ENCODE measurements at regions not wholly inside any gene's neighbourhood (a gene's known extent, or its start where the extent isn't known, plus 50 kb on each side); places are given as distances from the start of the nearest gene placed in this dataset.

- H3K36me3 ChIP-seq, result no peaks in the 10 kb centered on the region
- H3K27ac ChIP-seq, result no peak overlapping the region
- H3K9me3 ChIP-seq, result no peaks in the 10 kb centered on the region
- DNase-seq (ENCODE audit: low spot score in 2 of 2), result no peak
- H3K4me1 ChIP-seq, result no peaks in the 10 kb centered on the region
- TF ChIP-seq CTCF (IDR thresholded peaks at IDR 0.05) (no peak), POLR2A (IDR thresholded peaks at IDR 0.05) (no peak), EP300 (IDR thresholded peaks at IDR 0.05) (no peak)
- no peak overlapping the region for H3K4me3 ChIP-seq
- H3K27me3 ChIP-seq, result no peaks in the 10 kb centered on the region
- WGBS, 2 donors, result 90 to 93% methylated on average over 2 of the region's 2 CpGs
Measured at GRCh38 chr12:83920821-83921547, 991.6 kb downstream of the SLC6A15 start.

GRCh38 chr12:83919081-83919480 is 993.5 kb downstream of the SLC6A15 start:
- H3K27me3 ChIP-seq, result no peaks in the 10 kb centered on the region

GRCh38 chr12:83904175-83904574 is 1008.4 kb downstream of the SLC6A15 start:
- H3K27ac ChIP-seq, result no peak overlapping the region
- 74 to 83% methylated on average over 6 of the region's 6 CpGs for WGBS, 2 donors
- H3K4me1 ChIP-seq, result no peaks in the 10 kb centered on the region
- TF ChIP-seq CTCF (IDR thresholded peaks at IDR 0.05) (no peak), EP300 (IDR thresholded peaks at IDR 0.05) (no peak), POLR2A (IDR thresholded peaks at IDR 0.05) (no peak)
- no peaks in the 10 kb centered on the region for H3K36me3 ChIP-seq
- DNase-seq (ENCODE audit: low spot score in 2 of 2), result no peak
- no peaks in the 10 kb centered on the region for H3K27me3 ChIP-seq
- no peaks in the 10 kb centered on the region for H3K9me3 ChIP-seq
- H3K4me3 ChIP-seq, result no peak overlapping the region

More at GRCh38 chr12:83919081-83919480, 993.5 kb downstream of the SLC6A15 start:
- no peaks in the 10 kb centered on the region for H3K4me1 ChIP-seq
- TF ChIP-seq POLR2A (IDR thresholded peaks at IDR 0.05), result no peak
- no peak for TF ChIP-seq CTCF (IDR thresholded peaks at IDR 0.05)
- no peak for TF ChIP-seq EP300 (IDR thresholded peaks at IDR 0.05)
- 31 to 41% methylated on average over 3 of the region's 3 CpGs for WGBS, 2 donors
- H3K4me3 ChIP-seq, result no peak overlapping the region
- DNase-seq (ENCODE audit: low spot score in 2 of 2), result no peak
- no peak overlapping the region for H3K27ac ChIP-seq
- no peaks in the 10 kb centered on the region for H3K36me3 ChIP-seq
- no peaks in the 10 kb centered on the region for H3K9me3 ChIP-seq

GRCh38 chr12:83896416-83896815 is 1016.2 kb downstream of the SLC6A15 start:
- Histone ChIP-seq H3K36me3 (no peaks in the 10 kb centered on the region), H3K27me3 (no peaks in the 10 kb centered on the region), H3K4me3 (no peak overlapping the region), H3K9me3 (no peaks in the 10 kb centered on the region), H3K4me1 (no peaks in the 10 kb centered on the region), H3K27ac (no peak overlapping the region)
- DNase-seq (ENCODE audit: low spot score in 2 of 2), result no peak
- TF ChIP-seq POLR2A (IDR thresholded peaks at IDR 0.05) (no peak), CTCF (IDR thresholded peaks at IDR 0.05) (no peak), EP300 (IDR thresholded peaks at IDR 0.05) (no peak)
- WGBS, 2 donors, result 60 to 61% methylated on average over 2 of the region's 2 CpGs

- Histone ChIP-seq H3K4me3 (no peak overlapping the region), H3K4me1 (no peaks in the 10 kb centered on the region), H3K27ac (no peak overlapping the region), H3K36me3 (no peaks in the 10 kb centered on the region), H3K9me3 (no peaks in the 10 kb centered on the region), H3K27me3 (no peaks in the 10 kb centered on the region)
- WGBS, 2 donors, result 0 to 37% methylated on average over 1 of the region's 1 CpG
- TF ChIP-seq POLR2A (IDR thresholded peaks at IDR 0.05), result no peak
- TF ChIP-seq EP300 (IDR thresholded peaks at IDR 0.05), result no peak
- TF ChIP-seq CTCF (IDR thresholded peaks at IDR 0.05), result no peak
- DNase-seq (ENCODE audit: low spot score in 2 of 2), result no peak
Measured at GRCh38 chr12:83893101-83893500, 1019.5 kb downstream of the SLC6A15 start.
